Limb (tissue), 2 donors: ENCODE measurements at regions not wholly inside any gene's neighbourhood (a gene's known extent, or its start where the extent isn't known, plus 50 kb on each side); places are given as distances from the start of the nearest gene placed in this dataset.
A peak's percentile ranks its signal among the peaks of the same experiment; 100 is the strongest.

ENCODE experiments used
- DNase-seq, 2 donors: peaks; one replicate each; pipeline ENCODE4 v3.0.0-alpha.2; 2016; ENCODE audit errors: extremely low spot score in 2 of 2

- no peak for DNase-seq
Observed at GRCh38 chr3:124177071-124177470, 185.1 kb upstream of the ROPN1 start.

- DNase-seq: no peak
Observed at GRCh38 chr3:124178531-124178930, 186.6 kb upstream of the ROPN1 start.

GRCh38 chr3:124200407-124200806, 208.5 kb upstream of the ROPN1 start:
- DNase-seq: no peak

GRCh38 chr3:124201226-124201625, 209.3 kb upstream of the ROPN1 start:
- DNase-seq: no peak

GRCh38 chr3:124201786-124202185, 209.9 kb upstream of the ROPN1 start:
- peak in 1 of 2 donors; percentile 13 for DNase-seq

- DNase-seq: peak; percentile 38 to 51
Observed at GRCh38 chr3:124202754-124203153, 210.8 kb upstream of the ROPN1 start.

- no peak for DNase-seq
Observed at GRCh38 chr3:124203292-124203691, 211.4 kb upstream of the ROPN1 start.

GRCh38 chr3:124206225-124207055, 214.5 kb upstream of the ROPN1 start:
- DNase-seq: no peak

GRCh38 chr3:124207077-124207476, 215.2 kb upstream of the ROPN1 start:
- no peak for DNase-seq

GRCh38 chr3:124207873-124208485, 216.1 kb upstream of the ROPN1 start:
- no peak for DNase-seq

- DNase-seq: no peak
Observed at GRCh38 chr3:124209426-124209825, 217.5 kb upstream of the ROPN1 start.

GRCh38 chr3:124210899-124211298, 219.0 kb upstream of the ROPN1 start:
- DNase-seq: no peak

- DNase-seq: no peak
Observed at GRCh38 chr3:124213641-124214040, 221.7 kb upstream of the ROPN1 start.

- DNase-seq: peak; percentile 75 to 76
Observed at GRCh38 chr3:124217542-124217941, 225.6 kb upstream of the ROPN1 start.

- DNase-seq: no peak
Observed at GRCh38 chr3:124221422-124221821, 229.5 kb upstream of the ROPN1 start.

GRCh38 chr3:124223853-124224252, 231.9 kb upstream of the ROPN1 start:
- DNase-seq: no peak

- DNase-seq: no peak
Observed at GRCh38 chr3:124227150-124227630, 235.3 kb upstream of the ROPN1 start.

- DNase-seq: no peak
Observed at GRCh38 chr3:124229420-124229819, 237.5 kb upstream of the ROPN1 start.

GRCh38 chr3:124229836-124230235, 237.9 kb upstream of the ROPN1 start:
- no peak for DNase-seq

GRCh38 chr3:124230432-124230831, 238.5 kb upstream of the ROPN1 start:
- DNase-seq: no peak

- DNase-seq: no peak
Observed at GRCh38 chr3:124230998-124231397, 239.1 kb upstream of the ROPN1 start.

- no peak for DNase-seq
Observed at GRCh38 chr3:124234852-124235252, 242.9 kb upstream of the ROPN1 start.

GRCh38 chr3:124235446-124235845, 243.5 kb upstream of the ROPN1 start:
- no peak for DNase-seq
